ENCODE measurements at regions not wholly inside any gene's neighbourhood (a gene's known extent, or its start where the extent isn't known, plus 50 kb on each side); places are given as distances from the start of the nearest gene placed in this dataset.

DNA sequence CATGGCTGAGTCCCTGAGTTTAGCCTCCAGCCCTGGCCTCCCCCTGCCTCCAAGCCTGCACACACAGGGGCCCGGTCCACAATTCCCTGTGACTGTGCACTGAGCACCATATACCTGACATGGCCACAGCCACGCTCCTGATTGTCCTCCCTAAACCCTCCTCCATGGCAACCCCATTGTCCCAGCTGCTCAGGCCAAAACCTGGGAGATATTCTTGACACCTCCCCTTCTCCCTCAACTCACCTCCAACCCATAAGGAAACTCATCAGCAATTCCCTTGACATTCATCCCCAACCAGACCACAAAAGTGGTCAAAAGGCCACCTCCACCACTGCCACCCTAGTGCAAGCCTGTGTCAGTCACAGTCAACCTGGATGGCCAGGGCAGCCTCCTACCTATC, 107.5 kb upstream of the MVB12B start:
- Histone ChIP-seq H3K27ac (replicated peaks) (no peak overlapping the region), H3K27me3 (ENCODE audit: insufficient read depth, poor library complexity, severe bottlenecking) (peaks cover 18% of the 10 kb centered on the region), H3K4me3 (replicated peaks; ENCODE audit: insufficient read depth, low read length) (no peak overlapping the region)
- TF ChIP-seq POLR2AphosphoS5 (IDR thresholded peaks at IDR 0.05; ENCODE audit: low read depth) (no peak), GABPA (IDR thresholded peaks at IDR 0.05; ENCODE audit: low read depth) (no peak), SPI1 (IDR thresholded peaks at IDR 0.05; ENCODE audit: borderline replicate concordance, low read depth) (no peak)
- TF ChIP-seq, protein P1, sequence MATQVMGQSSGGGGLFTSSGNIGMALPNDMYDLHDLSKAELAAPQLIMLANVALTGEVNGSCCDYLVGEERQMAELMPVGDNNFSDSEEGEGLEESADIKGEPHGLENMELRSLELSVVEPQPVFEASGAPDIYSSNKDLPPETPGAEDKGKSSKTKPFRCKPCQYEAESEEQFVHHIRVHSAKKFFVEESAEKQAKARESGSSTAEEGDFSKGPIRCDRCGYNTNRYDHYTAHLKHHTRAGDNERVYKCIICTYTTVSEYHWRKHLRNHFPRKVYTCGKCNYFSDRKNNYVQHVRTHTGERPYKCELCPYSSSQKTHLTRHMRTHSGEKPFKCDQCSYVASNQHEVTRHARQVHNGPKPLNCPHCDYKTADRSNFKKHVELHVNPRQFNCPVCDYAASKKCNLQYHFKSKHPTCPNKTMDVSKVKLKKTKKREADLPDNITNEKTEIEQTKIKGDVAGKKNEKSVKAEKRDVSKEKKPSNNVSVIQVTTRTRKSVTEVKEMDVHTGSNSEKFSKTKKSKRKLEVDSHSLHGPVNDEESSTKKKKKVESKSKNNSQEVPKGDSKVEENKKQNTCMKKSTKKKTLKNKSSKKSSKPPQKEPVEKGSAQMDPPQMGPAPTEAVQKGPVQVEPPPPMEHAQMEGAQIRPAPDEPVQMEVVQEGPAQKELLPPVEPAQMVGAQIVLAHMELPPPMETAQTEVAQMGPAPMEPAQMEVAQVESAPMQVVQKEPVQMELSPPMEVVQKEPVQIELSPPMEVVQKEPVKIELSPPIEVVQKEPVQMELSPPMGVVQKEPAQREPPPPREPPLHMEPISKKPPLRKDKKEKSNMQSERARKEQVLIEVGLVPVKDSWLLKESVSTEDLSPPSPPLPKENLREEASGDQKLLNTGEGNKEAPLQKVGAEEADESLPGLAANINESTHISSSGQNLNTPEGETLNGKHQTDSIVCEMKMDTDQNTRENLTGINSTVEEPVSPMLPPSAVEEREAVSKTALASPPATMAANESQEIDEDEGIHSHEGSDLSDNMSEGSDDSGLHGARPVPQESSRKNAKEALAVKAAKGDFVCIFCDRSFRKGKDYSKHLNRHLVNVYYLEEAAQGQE (IDR thresholded peaks at IDR 0.05; ENCODE audit: insufficient replicate concordance, low read depth), result no peak
- DNase-seq (ENCODE audit: low read depth in 1 of 2, low spot score in 1 of 2), result no peak

DNA sequence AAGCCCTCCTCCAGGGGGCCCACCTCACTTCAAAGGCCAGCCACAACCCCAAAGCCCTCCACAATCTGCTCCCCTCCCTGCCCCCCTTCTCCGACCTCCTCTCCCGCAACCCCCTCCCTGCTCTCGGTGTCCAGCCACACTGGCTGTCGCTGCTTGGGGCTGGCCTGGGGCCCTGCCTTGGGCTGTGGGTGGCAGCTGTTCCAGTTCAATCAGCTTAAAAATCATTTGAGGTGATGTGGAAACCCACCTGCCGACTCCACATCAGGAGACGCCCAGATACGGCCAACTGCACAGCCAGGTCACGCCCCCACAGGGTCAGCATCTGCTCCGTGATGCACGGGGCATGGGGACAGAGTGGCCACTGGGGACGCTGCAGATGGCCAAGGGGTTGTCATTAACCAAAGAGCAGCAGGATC, 107.0 kb upstream of the MVB12B start:
- no peak overlapping the region for H3K4me3 ChIP-seq (replicated peaks; ENCODE audit: insufficient read depth, low read length)
- no peak for DNase-seq (ENCODE audit: low read depth in 1 of 2, low spot score in 1 of 2)
- H3K27ac ChIP-seq (replicated peaks), result no peak overlapping the region
- TF ChIP-seq, protein P2, sequence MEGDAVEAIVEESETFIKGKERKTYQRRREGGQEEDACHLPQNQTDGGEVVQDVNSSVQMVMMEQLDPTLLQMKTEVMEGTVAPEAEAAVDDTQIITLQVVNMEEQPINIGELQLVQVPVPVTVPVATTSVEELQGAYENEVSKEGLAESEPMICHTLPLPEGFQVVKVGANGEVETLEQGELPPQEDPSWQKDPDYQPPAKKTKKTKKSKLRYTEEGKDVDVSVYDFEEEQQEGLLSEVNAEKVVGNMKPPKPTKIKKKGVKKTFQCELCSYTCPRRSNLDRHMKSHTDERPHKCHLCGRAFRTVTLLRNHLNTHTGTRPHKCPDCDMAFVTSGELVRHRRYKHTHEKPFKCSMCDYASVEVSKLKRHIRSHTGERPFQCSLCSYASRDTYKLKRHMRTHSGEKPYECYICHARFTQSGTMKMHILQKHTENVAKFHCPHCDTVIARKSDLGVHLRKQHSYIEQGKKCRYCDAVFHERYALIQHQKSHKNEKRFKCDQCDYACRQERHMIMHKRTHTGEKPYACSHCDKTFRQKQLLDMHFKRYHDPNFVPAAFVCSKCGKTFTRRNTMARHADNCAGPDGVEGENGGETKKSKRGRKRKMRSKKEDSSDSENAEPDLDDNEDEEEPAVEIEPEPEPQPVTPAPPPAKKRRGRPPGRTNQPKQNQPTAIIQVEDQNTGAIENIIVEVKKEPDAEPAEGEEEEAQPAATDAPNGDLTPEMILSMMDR (IDR thresholded peaks at IDR 0.05; ENCODE audit: insufficient read depth, low read length), result no peak
- TF ChIP-seq, protein P1 (IDR thresholded peaks at IDR 0.05; ENCODE audit: insufficient replicate concordance, low read depth), result no peak
- no peak for TF ChIP-seq GABPA (IDR thresholded peaks at IDR 0.05; ENCODE audit: low read depth)
- TF ChIP-seq SPI1 (IDR thresholded peaks at IDR 0.05; ENCODE audit: borderline replicate concordance, low read depth), result no peak
- no peak for TF ChIP-seq POLR2AphosphoS5 (IDR thresholded peaks at IDR 0.05; ENCODE audit: low read depth)
- peaks cover 18% of the 10 kb centered on the region for H3K27me3 ChIP-seq (ENCODE audit: insufficient read depth, poor library complexity, severe bottlenecking)

DNA sequence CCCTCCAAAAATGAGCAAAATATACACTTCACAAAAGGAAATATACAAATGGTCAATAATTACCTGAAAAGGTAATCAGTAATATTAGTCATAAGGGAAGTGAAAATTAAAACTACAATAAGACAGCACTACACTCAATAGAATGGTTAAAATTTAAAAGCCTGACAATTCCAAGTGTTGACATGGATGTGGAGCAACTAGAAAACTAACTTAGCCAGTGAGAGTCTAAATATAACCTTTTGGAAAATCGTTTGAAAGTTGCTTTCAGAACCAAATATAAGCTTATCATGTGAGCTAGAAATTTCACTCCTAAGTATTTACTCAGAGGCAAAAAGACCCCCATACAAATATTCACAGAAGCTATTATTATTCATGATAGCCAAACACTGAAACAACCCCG, 105.1 kb upstream of the MVB12B start:
- Histone ChIP-seq H3K27me3 (ENCODE audit: insufficient read depth, poor library complexity, severe bottlenecking) (peaks cover 18% of the 10 kb centered on the region), H3K27ac (replicated peaks) (no peak overlapping the region), H3K4me3 (replicated peaks; ENCODE audit: insufficient read depth, low read length) (no peak overlapping the region)
- TF ChIP-seq GABPA (IDR thresholded peaks at IDR 0.05; ENCODE audit: low read depth), result no peak
- no peak for TF ChIP-seq SPI1 (IDR thresholded peaks at IDR 0.05; ENCODE audit: borderline replicate concordance, low read depth)
- no peak for TF ChIP-seq POLR2AphosphoS5 (IDR thresholded peaks at IDR 0.05; ENCODE audit: low read depth)
- TF ChIP-seq, protein P2 (IDR thresholded peaks at IDR 0.05; ENCODE audit: insufficient read depth, low read length), result no peak
- TF ChIP-seq, protein P1 (IDR thresholded peaks at IDR 0.05; ENCODE audit: insufficient replicate concordance, low read depth), result no peak
- no peak for DNase-seq (ENCODE audit: low read depth in 1 of 2, low spot score in 1 of 2)

Measured in HL-60 (cell line).